ENCODE measurements at regions not wholly inside any gene's neighbourhood (a gene's known extent, or its start where the extent isn't known, plus 50 kb on each side); places are given as distances from the start of the nearest gene placed in this dataset.
"Not testable (repeated sequence)": the region's sequence is repeated elsewhere in the genome, so short reads cannot be mapped to it uniquely, and the experiment has no call there.

DNA sequence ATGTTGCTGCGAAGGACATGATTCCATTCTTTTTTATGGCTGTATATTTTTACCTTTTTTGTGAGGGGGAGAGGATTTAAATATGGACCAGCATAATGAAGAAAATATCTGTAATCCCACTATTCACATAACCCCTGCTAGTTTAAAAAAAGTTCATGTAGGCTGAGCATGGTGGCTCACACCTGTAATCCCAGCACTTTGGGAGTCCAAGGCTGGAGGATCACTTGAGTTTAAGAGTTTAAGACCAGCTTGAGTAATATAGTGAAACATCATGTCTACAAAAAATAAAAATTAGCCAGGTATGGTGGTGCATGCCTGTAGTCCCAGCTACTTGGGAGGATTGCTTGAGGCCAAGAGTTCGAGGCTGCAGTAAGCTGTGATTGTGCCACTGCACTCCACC, 99.8 kb upstream of the TPTE start:
- not testable (repeated sequence) for H2BK5ac ChIP-seq (ENCODE audit: low read depth, low read length, poor library complexity, severe bottlenecking); H2BK20ac ChIP-seq (ENCODE audit: low read depth, low read length)

GRCh38 chr21:10424097-10424886, 97.1 kb upstream of the TPTE start:
- H2BK15ac ChIP-seq (ENCODE audit: low read depth, low read length); H2AFZ ChIP-seq (replicated peaks; ENCODE audit: low read length, poor library complexity); H2BK120ac ChIP-seq (ENCODE audit: low read depth, low read length); H2AK9ac ChIP-seq (replicated peaks; ENCODE audit: low read depth, low read length, poor library complexity); H4K20me1 ChIP-seq (ENCODE audit: insufficient read depth, low read length); H3K9ac ChIP-seq (ENCODE audit: low read depth, low read length); H3K79me1 ChIP-seq (ENCODE audit: low read depth in 1 of 2, low read length in 2 of 2); H3K27me3 ChIP-seq (ENCODE audit: control insufficient read depth, insufficient read depth, low read length); H4K91ac ChIP-seq (ENCODE audit: insufficient read depth, low read depth, low read length); intact Hi-C loops (cut with micrococcal nuclease); dilution Hi-C loops (cut with HindIII; ENCODE audit: low sequenced_read_pairs, unreplicated experiment); H3K4ac ChIP-seq (ENCODE audit: low read depth, low read length); H3K56ac ChIP-seq (ENCODE audit: extremely low read depth, insufficient read depth, low read length); H3K4me1 ChIP-seq (ENCODE audit: control insufficient read depth, insufficient read depth, low read length); H2BK5ac ChIP-seq (ENCODE audit: low read depth, low read length, poor library complexity, severe bottlenecking); H3K27ac ChIP-seq (ENCODE audit: insufficient read depth, low read length); CTCF ChIA-PET; H3K18ac ChIP-seq (ENCODE audit: low read depth, low read length); H3K36me3 ChIP-seq (ENCODE audit: control insufficient read depth, insufficient read depth, low read length); DNase-seq; H3K23ac ChIP-seq (ENCODE audit: low read depth, low read length); H3K9me1 ChIP-seq (ENCODE audit: insufficient read depth, low read length); ATAC-seq (ENCODE audit: low read depth); H3K4me2 ChIP-seq (ENCODE audit: low read depth, low read length); BruUV-seq (replicated peaks); H2AK5ac ChIP-seq (ENCODE audit: low read depth, low read length); H4K8ac ChIP-seq (ENCODE audit: low read depth in 2 of 2, low read length in 2 of 2); H3K4me3 ChIP-seq (ENCODE audit: insufficient read depth, low read depth, low read length); POLR2A ChIA-PET (ENCODE audit: unreplicated experiment); H3K14ac ChIP-seq (replicated peaks; ENCODE audit: low read depth, low read length); H2BK20ac ChIP-seq (ENCODE audit: low read depth, low read length); H4K5ac ChIP-seq (ENCODE audit: low read depth, low read length); in situ Hi-C loops (cut with MboI; ENCODE audit: low sequenced_read_pairs): not testable (repeated sequence)
- peaks cover 42% of the 10 kb centered on the region for H3K9me3 ChIP-seq (ENCODE audit: control insufficient read depth, insufficient read depth, low read length)
- WGBS, 2 experiments (ENCODE audit: extremely low coverage in 2 of 2, insufficient read length in 1 of 2) = 41% methylated on average over 3 of the region's 4 CpGs; no CpG with 5 or more reads in 1 of the 2 experiments

More for the DNA sequence above, 99.8 kb upstream of the TPTE start:
- H3K9ac ChIP-seq (ENCODE audit: low read depth, low read length); H4K91ac ChIP-seq (ENCODE audit: insufficient read depth, low read depth, low read length); H3K14ac ChIP-seq (replicated peaks; ENCODE audit: low read depth, low read length); H2AFZ ChIP-seq (replicated peaks; ENCODE audit: low read length, poor library complexity); H2BK15ac ChIP-seq (ENCODE audit: low read depth, low read length); DNase-seq; H2BK120ac ChIP-seq (ENCODE audit: low read depth, low read length); H3K27me3 ChIP-seq (ENCODE audit: control insufficient read depth, insufficient read depth, low read length); dilution Hi-C loops (cut with HindIII; ENCODE audit: low sequenced_read_pairs, unreplicated experiment); ATAC-seq (ENCODE audit: low read depth); intact Hi-C loops (cut with micrococcal nuclease); H3K56ac ChIP-seq (ENCODE audit: extremely low read depth, insufficient read depth, low read length); POLR2A ChIA-PET (ENCODE audit: unreplicated experiment); H2AK9ac ChIP-seq (replicated peaks; ENCODE audit: low read depth, low read length, poor library complexity); BruUV-seq (replicated peaks); H2AK5ac ChIP-seq (ENCODE audit: low read depth, low read length); H3K18ac ChIP-seq (ENCODE audit: low read depth, low read length); H3K4me3 ChIP-seq (ENCODE audit: insufficient read depth, low read depth, low read length); H3K27ac ChIP-seq (ENCODE audit: insufficient read depth, low read length); H4K8ac ChIP-seq (ENCODE audit: low read depth in 2 of 2, low read length in 2 of 2); H4K20me1 ChIP-seq (ENCODE audit: insufficient read depth, low read length); CTCF ChIA-PET; H3K36me3 ChIP-seq (ENCODE audit: control insufficient read depth, insufficient read depth, low read length); in situ Hi-C loops (cut with MboI; ENCODE audit: low sequenced_read_pairs); H3K9me1 ChIP-seq (ENCODE audit: insufficient read depth, low read length); H4K5ac ChIP-seq (ENCODE audit: low read depth, low read length); H3K4me2 ChIP-seq (ENCODE audit: low read depth, low read length); H3K4ac ChIP-seq (ENCODE audit: low read depth, low read length); H3K79me1 ChIP-seq (ENCODE audit: low read depth in 1 of 2, low read length in 2 of 2); H3K23ac ChIP-seq (ENCODE audit: low read depth, low read length); H3K4me1 ChIP-seq (ENCODE audit: control insufficient read depth, insufficient read depth, low read length): not testable (repeated sequence)
- peaks cover 43% of the 10 kb centered on the region for H3K9me3 ChIP-seq (ENCODE audit: control insufficient read depth, insufficient read depth, low read length)
- no CpG with 5 or more reads among the region's 2 CpGs for WGBS, 2 experiments (ENCODE audit: extremely low coverage in 2 of 2, insufficient read length in 1 of 2)

Data from IMR-90 (cell line).